SK-N-MC (cell line): ENCODE measurements at regions not wholly inside any gene's neighbourhood (a gene's known extent, or its start where the extent isn't known, plus 50 kb on each side); places are given as distances from the start of the nearest gene placed in this dataset.

ENCODE experiments used
- EZH2 ChIP-seq: fragments of 200-600 bp; sonication (generic); IDR thresholded peaks from one replicate; pipeline ENCODE4 v1.6.1; 2017; ENCODE audit warnings: antibody characterized with exemption
- POLR2AphosphoS5 ChIP-seq: IDR thresholded peaks from 2 replicates; pipeline ENCODE4 v1.6.1; 2012; ENCODE audit warnings: mild to moderate bottlenecking, low read depth, low read length, borderline replicate concordance

- no peak for TF ChIP-seq EZH2
- TF ChIP-seq POLR2AphosphoS5 = no peak
These were observed 157.0 kb upstream of the VLDLR start for GRCh38 chr9:2464624-2465023.
